Mammary epithelial cell (primary cell): ENCODE measurements at regions not wholly inside any gene's neighbourhood (a gene's known extent, or its start where the extent isn't known, plus 50 kb on each side); places are given as distances from the start of the nearest gene placed in this dataset.

Experiments used
- CTCF ChIP-seq, 2 donors: IDR thresholded peaks in 1 of 2; conservative IDR thresholded peaks in 1 of 2; 2 replicates each; pipeline ENCODE4 v1.5.1; 2011 to 2012; ENCODE audit warnings: inconsistent platforms in 2 of 2, low read length in 2 of 2, mild to moderate bottlenecking in 2 of 2, control low read depth in 1 of 2, low read depth in 1 of 2; ENCODE audit not compliant: insufficient read depth in 1 of 2; ENCODE audit errors: extremely low read depth in 1 of 2
- EZH2 ChIP-seq: IDR thresholded peaks from 2 replicates; pipeline ENCODE4 v1.6.1; 2012; ENCODE audit warnings: low read length, inconsistent platforms, borderline replicate concordance

GRCh38 chr2:100216015-100216414 lies 73.6 kb upstream of the AFF3 start:
- TF ChIP-seq CTCF (conservative IDR thresholded peaks at IDR 0.05 in 1 of 2, IDR thresholded peaks at IDR 0.05 in 1 of 2; ENCODE audit: extremely low read depth in 1 of 2, insufficient read depth in 1 of 2, low read depth in 1 of 2, low read length in 2 of 2) (no peak), EZH2 (no peak)
